NCI-H2081 (cell line): ENCODE measurements at regions not wholly inside any gene's neighbourhood (a gene's known extent, or its start where the extent isn't known, plus 50 kb on each side); places are given as distances from the start of the nearest gene placed in this dataset.

Experiments used
- DNase-seq, 2 experiments: peaks; one replicate each; lab custom pipeline; 2025; lab: John Stamatoyannopoulos, UW

DNA sequence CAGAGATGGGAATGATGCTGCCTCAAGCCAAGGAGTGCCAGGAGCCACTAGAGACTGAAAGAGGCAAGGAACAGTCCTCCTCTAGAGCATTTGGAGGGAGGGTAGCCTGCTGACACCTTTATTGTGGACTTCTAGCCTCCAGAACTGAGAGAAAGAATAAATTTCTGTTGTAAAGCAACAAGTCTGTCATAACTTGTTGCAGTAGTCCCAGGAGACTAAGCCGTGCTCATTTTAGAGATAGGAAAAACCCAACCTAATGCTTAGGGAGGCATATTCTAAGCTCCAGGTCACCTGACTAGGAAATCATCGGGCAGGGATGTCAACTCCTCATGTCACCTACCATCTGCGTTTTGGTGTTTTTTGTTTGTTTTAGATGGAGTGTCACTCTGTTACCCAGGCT, 345.4 kb upstream of the EEF2KMT start:
- no peak for DNase-seq

DNA sequence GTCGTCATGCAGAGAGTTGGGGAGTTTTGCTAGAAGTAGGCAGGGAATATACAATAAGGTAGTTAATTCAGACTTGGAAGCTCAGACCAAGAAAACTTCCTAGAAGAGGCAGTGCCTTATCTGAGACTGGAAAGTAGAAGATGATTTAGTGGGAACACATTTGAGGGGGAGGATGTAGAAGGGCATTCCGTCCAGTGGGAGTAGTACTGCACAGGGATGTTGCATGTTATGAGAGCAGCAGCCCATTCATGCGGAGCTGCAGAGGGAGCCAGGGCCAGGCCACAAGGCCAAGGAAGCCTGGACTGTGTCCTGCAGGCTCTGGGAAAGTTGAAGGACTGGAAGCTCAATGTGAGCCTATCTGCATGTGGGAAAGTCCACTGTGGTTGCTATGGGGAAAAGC, 344.5 kb upstream of the EEF2KMT start:
- DNase-seq: no peak

- no peak for DNase-seq
These were observed 341.0 kb upstream of the EEF2KMT start for GRCh38 chr16:5438591-5438990.

DNA sequence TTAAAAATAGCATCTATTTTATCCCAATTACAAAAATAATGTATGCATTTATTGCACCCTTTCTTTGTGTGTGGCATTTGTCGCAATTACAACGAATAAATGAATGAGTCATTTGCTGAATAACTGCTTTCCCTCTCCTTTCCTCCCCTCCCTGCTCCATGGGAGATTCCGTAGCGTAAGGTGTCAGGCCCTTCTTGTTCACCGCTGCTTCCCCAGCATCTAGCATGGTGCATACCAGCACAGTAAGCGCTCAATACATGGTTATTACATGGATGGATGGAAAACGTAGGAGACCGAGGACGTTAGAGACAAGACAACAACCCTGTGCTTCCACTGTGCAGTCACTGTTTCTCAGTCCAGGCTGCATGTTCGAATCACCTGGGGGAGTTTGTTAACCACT, 336.0 kb upstream of the EEF2KMT start:
- DNase-seq: no peak

DNA sequence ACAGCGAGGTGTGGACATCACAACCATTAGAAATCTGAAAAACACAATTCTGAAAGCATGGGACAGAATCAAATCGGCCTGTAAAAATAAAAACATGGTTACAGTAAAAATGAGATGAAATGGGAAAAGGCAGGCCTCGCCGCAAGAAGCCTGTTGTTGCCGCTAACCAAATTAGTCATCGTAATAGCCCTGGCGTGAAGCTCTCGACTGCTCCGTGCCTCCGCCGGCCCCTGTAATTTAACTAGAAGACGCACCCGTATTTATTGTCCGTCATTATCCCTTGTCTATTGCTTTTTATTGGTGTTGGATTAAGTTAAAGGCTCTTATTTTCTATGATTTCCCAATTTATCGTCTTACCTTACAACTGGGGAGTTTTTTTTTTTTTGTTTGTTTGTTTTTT, 334.6 kb upstream of the EEF2KMT start:
- DNase-seq: no peak

DNA sequence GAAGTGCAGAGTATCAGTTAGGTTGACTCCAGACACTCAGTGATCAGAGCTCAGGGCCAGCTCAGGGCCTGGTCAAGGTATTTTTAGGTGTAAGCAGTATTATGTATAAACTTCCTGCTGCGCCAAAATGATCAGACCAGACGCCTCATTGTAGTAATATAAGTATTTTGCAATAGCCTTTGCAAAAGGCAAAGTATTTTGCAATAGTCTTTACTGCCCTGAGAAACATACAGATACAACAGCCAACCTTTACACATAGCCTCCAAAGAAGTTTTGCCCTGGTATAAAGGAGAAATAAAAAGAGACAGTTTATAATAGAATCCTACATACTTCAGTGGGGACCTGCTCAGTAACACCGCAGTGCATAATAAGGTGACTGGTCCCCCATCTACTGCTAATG, 333.0 kb upstream of the EEF2KMT start:
- DNase-seq: no peak

- no peak for DNase-seq
These were observed 331.3 kb upstream of the EEF2KMT start for GRCh38 chr16:5428932-5429331.

GRCh38 chr16:5427571-5427970, 330.0 kb upstream of the EEF2KMT start:
- DNase-seq: no peak

DNA sequence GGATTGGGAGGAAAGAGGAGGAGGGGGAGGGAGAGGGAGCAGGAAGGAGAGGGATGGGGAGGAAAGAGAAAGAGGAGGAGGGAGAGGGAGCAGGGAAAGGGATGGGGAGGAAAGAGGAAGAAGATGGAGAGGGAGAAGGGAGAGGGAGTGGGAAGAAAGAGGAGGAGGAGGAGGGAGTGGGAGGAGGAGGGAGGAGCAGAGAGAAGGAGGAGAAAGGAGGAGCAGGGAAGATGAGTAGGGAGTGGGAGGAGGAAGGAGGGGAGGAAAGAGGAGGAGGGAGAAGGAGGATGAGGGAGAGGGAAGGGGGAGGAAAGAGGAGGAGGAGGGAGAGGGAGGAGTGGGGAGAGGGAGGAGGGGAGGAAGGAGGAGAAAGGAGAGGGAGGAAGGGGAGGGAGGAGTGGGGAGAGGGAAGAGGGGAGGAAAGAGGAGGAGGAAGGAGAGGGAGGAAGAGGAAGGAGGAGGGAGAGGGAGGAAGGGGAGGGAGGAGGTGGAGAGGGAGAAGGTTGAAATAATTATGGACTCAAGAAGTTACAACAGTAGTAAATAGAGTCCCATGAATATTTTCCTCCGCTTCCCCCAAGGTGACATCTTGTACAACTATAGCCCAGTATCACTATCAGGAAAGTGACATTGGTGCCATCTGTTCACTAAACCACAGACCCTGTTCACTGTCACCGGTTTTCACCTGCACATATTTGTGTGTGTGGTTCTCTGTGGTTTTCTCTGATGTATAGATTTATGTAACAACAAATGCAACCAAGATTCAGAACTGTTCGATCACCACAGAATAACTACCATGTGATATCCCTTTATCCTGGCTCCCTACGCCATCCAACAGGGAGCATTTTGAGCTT, 325.3 kb upstream of the EEF2KMT start:
- no peak for DNase-seq

DNA sequence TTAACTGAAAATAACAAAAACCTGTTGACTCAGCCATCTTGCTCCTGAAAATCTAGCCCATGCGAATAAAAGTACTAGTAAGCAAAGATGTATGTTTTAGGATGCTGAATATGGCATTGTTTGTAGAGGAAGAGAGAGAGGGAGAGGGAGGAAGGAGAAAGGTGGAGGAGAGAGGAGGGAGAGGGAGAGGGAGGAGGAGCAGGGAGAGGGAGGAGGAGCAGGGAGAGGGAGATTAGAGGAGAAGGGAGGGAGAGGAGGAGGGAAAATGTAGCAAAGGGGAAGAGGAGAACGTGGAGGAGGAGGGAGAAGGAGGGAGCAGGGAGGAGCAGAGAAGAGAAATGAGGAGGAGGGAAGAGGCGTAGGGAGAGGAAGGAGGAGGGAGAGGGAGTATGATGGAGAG, 324.5 kb upstream of the EEF2KMT start:
- no peak for DNase-seq

- no peak for DNase-seq
These were observed 318.4 kb upstream of the EEF2KMT start for GRCh38 chr16:5416013-5416412.

DNA sequence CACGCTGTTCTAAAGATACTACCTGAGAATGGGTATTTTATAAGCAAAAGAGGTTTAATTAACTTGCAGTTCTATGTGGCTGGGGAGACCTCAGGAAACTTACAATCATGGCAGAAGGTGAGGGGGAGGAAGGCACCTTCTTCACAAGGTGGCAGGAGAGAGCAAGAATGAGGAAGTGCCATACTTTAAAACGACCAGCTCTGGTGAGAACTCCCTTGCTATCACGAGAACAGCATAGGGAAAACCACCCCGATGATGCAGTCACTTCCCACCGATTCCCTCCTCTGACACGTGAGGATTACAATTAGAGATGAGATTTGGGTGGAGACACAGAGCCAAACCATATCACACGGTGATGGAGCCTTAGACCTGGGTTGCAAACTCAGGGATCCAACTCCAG, 317.5 kb upstream of the EEF2KMT start:
- no peak for DNase-seq

DNA sequence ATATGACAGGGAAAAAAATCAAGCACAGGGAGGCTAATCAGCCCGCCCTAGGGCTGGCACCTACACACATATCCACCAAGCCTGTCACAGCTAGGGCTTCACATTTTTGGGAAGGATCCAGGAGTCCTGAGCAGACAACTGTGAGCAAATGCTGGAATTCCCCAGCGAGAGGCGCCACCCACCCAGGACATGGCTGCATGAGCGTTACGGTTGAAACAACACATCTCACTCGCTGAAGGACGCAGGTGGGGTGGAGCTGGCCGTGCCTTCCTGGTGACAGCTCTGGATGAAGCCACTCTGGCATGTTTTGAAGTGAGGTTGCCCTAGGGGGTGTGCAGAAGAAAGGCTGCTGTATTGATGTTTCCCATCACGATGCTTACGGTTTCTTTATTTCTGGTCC, 315.1 kb upstream of the EEF2KMT start:
- no peak for DNase-seq

GRCh38 chr16:5398203-5398602, 300.6 kb upstream of the EEF2KMT start:
- DNase-seq: no peak

GRCh38 chr16:5396880-5397279, 299.3 kb upstream of the EEF2KMT start:
- no peak for DNase-seq

DNA sequence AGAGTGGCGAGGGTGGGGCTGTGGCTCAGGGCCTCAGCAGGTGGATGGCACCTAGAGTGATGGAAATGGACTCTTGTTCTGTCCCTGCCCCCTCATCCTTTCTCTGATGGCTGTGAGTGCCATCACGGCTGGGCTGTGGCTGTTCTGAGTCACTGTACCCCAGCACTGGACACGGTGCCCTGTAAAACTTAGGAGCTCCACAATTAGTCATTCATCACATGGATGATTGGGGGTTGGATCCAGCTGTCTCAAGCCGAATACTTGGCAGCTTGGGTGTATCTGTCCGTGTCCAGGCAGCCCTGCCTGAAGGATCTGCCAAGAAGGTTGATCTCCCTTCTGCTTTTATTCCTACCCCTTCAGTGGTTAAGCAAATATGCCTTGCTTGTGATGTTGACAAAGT, 295.5 kb upstream of the EEF2KMT start:
- no peak for DNase-seq

- DNase-seq: no peak
These were observed 289.4 kb upstream of the EEF2KMT start for GRCh38 chr16:5386989-5387388.

DNA sequence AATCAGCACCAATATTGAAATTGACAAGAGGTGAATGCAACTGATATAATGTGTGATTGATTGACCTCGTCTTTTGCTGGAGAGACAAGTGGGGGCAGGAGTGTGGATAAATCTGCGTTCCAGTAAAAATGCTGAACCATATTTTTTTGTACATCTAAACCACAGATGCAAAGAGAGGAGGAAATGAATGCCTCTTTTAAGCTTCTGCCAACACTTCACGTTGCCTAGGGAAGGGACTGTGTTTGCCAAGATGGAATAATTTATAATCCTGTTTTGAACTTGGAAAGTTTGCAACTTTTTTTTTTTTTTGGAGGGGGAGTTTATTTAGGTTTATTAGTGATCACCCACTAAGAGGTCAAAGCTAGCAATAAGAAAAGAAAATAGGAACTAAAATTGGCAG, 288.2 kb upstream of the EEF2KMT start:
- no peak for DNase-seq

- no peak for DNase-seq
These were observed 287.5 kb upstream of the EEF2KMT start for GRCh38 chr16:5385115-5385514.

DNA sequence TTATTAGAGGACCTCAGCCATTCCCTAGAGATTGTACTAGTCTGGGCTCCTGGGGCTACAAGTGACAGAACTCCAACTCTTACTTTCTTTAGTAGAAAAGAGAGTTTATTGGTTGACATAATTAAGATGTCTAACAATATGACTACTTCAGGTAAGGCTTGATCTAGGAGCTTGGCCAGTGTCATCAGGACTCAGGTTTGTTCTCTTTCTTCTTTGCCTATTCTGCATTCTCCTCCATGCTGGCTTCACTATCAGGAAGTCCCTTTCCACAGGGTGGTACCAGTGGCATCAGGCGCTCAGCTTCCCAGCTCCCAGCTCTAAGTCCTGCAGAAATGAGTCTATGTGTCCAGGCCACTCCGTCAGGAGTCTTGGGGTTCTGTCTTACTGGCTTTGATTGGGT, 286.1 kb upstream of the EEF2KMT start:
- no peak for DNase-seq

- DNase-seq: no peak
These were observed 284.9 kb upstream of the EEF2KMT start for GRCh38 chr16:5382484-5382883.

DNA sequence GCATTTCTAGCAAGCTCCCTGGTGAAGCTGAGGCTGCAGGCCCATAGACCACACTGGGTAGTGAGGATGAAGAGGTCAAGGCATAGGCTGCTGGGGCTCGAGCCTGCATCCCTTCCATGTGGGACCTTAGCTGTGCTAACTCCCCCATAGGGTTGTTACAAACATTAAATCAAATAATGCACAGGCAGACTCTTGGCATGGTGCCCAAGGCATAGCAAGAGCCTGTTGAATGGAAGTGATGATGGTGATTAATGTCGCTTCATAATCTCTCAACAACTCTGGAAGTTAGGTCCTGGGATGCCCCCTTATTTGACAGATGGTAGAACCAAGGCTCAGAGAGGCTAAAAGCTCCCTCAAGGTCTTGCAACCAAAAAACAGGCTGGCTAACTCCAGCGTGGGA, 283.9 kb upstream of the EEF2KMT start:
- DNase-seq: no peak

GRCh38 chr16:5379954-5380353, 282.4 kb upstream of the EEF2KMT start:
- no peak for DNase-seq

DNA sequence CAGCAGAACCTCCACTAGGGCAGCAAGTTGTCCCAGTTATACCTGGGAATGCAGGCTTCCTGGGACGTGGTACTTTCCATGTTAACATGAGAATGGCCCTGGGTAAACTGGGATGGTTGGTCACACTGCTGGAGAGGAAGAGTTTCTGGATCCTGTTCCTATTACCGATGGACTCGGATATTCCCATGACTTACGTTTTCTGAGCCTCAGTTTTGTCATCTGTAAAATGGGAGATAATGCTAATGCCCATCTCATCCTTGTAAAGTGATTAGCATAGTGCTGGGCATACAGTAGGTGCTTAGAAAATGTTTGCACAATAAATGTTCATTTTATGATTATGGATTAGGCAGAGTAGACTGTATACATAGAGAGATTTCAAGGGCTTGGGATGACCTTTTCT, 280.9 kb upstream of the EEF2KMT start:
- no peak for DNase-seq
